ENCODE measurements at regions not wholly inside any gene's neighbourhood (a gene's known extent, or its start where the extent isn't known, plus 50 kb on each side); places are given as distances from the start of the nearest gene placed in this dataset.

DNA sequence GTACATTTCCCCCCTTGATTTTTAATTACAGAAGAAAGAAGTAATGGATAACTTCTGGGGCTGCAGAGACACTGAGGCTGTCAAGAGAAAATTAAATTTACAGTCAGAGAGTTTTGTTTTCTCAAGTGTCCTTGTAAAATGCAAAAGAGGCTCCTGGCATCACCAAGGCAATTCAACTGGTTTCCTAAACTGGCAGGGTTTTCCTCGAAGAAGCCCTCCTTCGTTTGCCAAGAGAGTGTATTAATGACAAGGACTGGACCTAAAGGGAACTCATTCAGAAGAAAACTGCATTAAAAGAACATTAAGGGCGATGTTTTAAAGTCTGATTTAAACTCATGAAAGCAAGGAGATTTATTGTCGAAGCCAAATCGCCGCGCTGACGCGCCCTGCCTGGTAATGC is 476.9 kb downstream of the ZSWIM6 start:
- Histone ChIP-seq H3K27me3 (ENCODE audit: control insufficient read depth, insufficient read depth, low read length, poor library complexity, severe bottlenecking) (no peaks in the 10 kb centered on the region), H3K4me1 (ENCODE audit: control insufficient read depth, insufficient read depth, low read length) (peaks cover 3% of the 10 kb centered on the region), H3K36me3 (ENCODE audit: control insufficient read depth, insufficient read depth, low read length) (no peaks in the 10 kb centered on the region), H3K27ac (ENCODE audit: low read depth, low read length) (no peak overlapping the region), H3K9me3 (ENCODE audit: control insufficient read depth, low read length) (no peaks in the 10 kb centered on the region), H3K4me3 (ENCODE audit: low read length) (no peak overlapping the region), H3K9ac (ENCODE audit: extremely low read depth, low read length, poor library complexity, severe bottlenecking) (no peak overlapping the region)
- Mint-ChIP-seq H3K4me1 (peaks cover 5% of the 10 kb centered on the region), H3K27ac (no peak overlapping the region), H3K27me3 (ENCODE audit: insufficient read depth) (peaks cover 5% of the 10 kb centered on the region), H3K36me3 (ENCODE audit: low read depth) (no peaks in the 10 kb centered on the region), H3K9me3 (no peaks in the 10 kb centered on the region), H3K4me3 (no peak overlapping the region)
- WGBS, 2 experiments (ENCODE audit: insufficient coverage in 1 of 2, insufficient read length in 1 of 2): 95% methylated on average over 9 of the region's 9 CpGs
- TF ChIP-seq CTCF (conservative IDR thresholded peaks at IDR 0.05): no peak
- no peak for DNase-seq

- no peak for TF ChIP-seq CTCF (conservative IDR thresholded peaks at IDR 0.05)
- Mint-ChIP-seq H3K36me3 (ENCODE audit: low read depth) (no peaks in the 10 kb centered on the region), H3K9me3 (no peaks in the 10 kb centered on the region), H3K27me3 (ENCODE audit: insufficient read depth) (peaks cover 5% of the 10 kb centered on the region), H3K4me3 (no peak overlapping the region), H3K27ac (no peak overlapping the region), H3K4me1 (peaks cover 5% of the 10 kb centered on the region)
- 90 to 94% methylated on average over 2 to 4 of the region's 4 CpGs for WGBS, 2 experiments (ENCODE audit: insufficient coverage in 1 of 2, insufficient read length in 1 of 2)
- Histone ChIP-seq H3K9me3 (ENCODE audit: control insufficient read depth, low read length) (no peaks in the 10 kb centered on the region), H3K27me3 (ENCODE audit: control insufficient read depth, insufficient read depth, low read length, poor library complexity, severe bottlenecking) (no peaks in the 10 kb centered on the region), H3K36me3 (ENCODE audit: control insufficient read depth, insufficient read depth, low read length) (no peaks in the 10 kb centered on the region), H3K27ac (ENCODE audit: low read depth, low read length) (no peak overlapping the region), H3K4me3 (ENCODE audit: low read length) (no peak overlapping the region), H3K4me1 (ENCODE audit: control insufficient read depth, insufficient read depth, low read length) (peaks cover 3% of the 10 kb centered on the region), H3K9ac (ENCODE audit: extremely low read depth, low read length, poor library complexity, severe bottlenecking) (no peak overlapping the region)
- DNase-seq: no peak
Measured at GRCh38 chr5:61809651-61810050, 477.6 kb downstream of the ZSWIM6 start.

GRCh38 chr5:61811052-61811451 is 479.0 kb downstream of the ZSWIM6 start:
- H3K27me3 ChIP-seq (ENCODE audit: control insufficient read depth, insufficient read depth, low read length, poor library complexity, severe bottlenecking): no peaks in the 10 kb centered on the region
- H3K4me3 ChIP-seq (ENCODE audit: low read length): no peak overlapping the region
- Mint-ChIP-seq H3K4me1 (peaks cover 9% of the 10 kb centered on the region), H3K27ac (no peak overlapping the region), H3K4me3 (no peak overlapping the region), H3K27me3 (ENCODE audit: insufficient read depth) (peaks cover 5% of the 10 kb centered on the region), H3K9me3 (no peaks in the 10 kb centered on the region), H3K36me3 (ENCODE audit: low read depth) (no peaks in the 10 kb centered on the region)
- WGBS, 2 experiments (ENCODE audit: insufficient coverage in 1 of 2, insufficient read length in 1 of 2): 91 to 100% methylated on average over 1 of the region's 1 CpG
- no peak overlapping the region for H3K27ac ChIP-seq (ENCODE audit: low read depth, low read length)
- no peak for DNase-seq
- no peak for TF ChIP-seq CTCF (conservative IDR thresholded peaks at IDR 0.05)
- no peaks in the 10 kb centered on the region for H3K36me3 ChIP-seq (ENCODE audit: control insufficient read depth, insufficient read depth, low read length)
- peaks cover 4% of the 10 kb centered on the region for H3K4me1 ChIP-seq (ENCODE audit: control insufficient read depth, insufficient read depth, low read length)
- no peak overlapping the region for H3K9ac ChIP-seq (ENCODE audit: extremely low read depth, low read length, poor library complexity, severe bottlenecking)
- H3K9me3 ChIP-seq (ENCODE audit: control insufficient read depth, low read length): no peaks in the 10 kb centered on the region
